Activated B cell treated with CpG ODN at 0.5 μM for 24 hours (primary cell): ENCODE measurements at regions not wholly inside any gene's neighbourhood (a gene's known extent, or its start where the extent isn't known, plus 50 kb on each side); places are given as distances from the start of the nearest gene placed in this dataset.
"Not testable (repeated sequence)": the region's sequence is repeated elsewhere in the genome, so short reads cannot be mapped to it uniquely, and the experiment has no call there.

Experiments used
- ATAC-seq: fragments of 200-7000 bp; cut with Tn5 transposase; one replicate; pipeline ENCODE4 v1.10.0; 2021; ENCODE audit warnings: low read depth, mild to moderate bottlenecking, moderate library complexity
- CTCF ChIA-PET: fragments of 350-600 bp; sonication (Branson Sonifier 250); formaldehyde crosslinking; loops from one replicate; lab custom pipeline; 2021; ENCODE audit warnings: antibody characterized with exemption; lab: Charles Lee
- POLR2A ChIA-PET: fragments of 350-600 bp; sonication (Branson Sonifier 250); formaldehyde crosslinking; loops from one replicate; lab custom pipeline; 2021; ENCODE audit warnings: antibody characterized with exemption; lab: Charles Lee
- DNase-seq: peaks from one replicate; pipeline ENCODE4 v3.0.0; 2022
- H3K27ac Mint-ChIP-seq: one replicate; pipeline ENCODE4 v1.8.0; 2020; ENCODE audit warnings: mixed read lengths
- H3K27me3 Mint-ChIP-seq: one replicate; pipeline ENCODE4 v1.8.0; 2021; ENCODE audit warnings: mixed read lengths
- H3K36me3 Mint-ChIP-seq: one replicate; pipeline ENCODE4 v1.8.0; 2021; ENCODE audit warnings: low read depth, mixed read lengths
- H3K4me1 Mint-ChIP-seq: one replicate; pipeline ENCODE4 v1.8.0; 2021; ENCODE audit warnings: mixed read lengths
- H3K4me3 Mint-ChIP-seq: one replicate; pipeline ENCODE4 v1.8.0; 2020; ENCODE audit warnings: mild to moderate bottlenecking, mixed read lengths
- H3K9me3 Mint-ChIP-seq: one replicate; pipeline ENCODE4 v1.8.0; 2020; ENCODE audit warnings: mixed read lengths
- CTCF ChIP-seq: fragments of 200-600 bp; IDR thresholded peaks from one replicate; pipeline ENCODE4 v1.8.0; 2022; ENCODE audit warnings: antibody characterized with exemption, mild to moderate bottlenecking
- intact Hi-C: fragments of 100-400 bp; cut with micrococcal nuclease; formaldehyde crosslinking; loops from one replicate; pipeline ENCODE4 v1.15.1; 2024

- intact Hi-C loops, result no loop called here
- DNase-seq (no peak), ATAC-seq (no peak)
- Mint-ChIP-seq H3K4me1 (no peaks in the 10 kb centered on the region), H3K27ac (no peak overlapping the region), H3K9me3 (no peaks in the 10 kb centered on the region), H3K4me3 (no peak overlapping the region), H3K36me3 (no peaks in the 10 kb centered on the region), H3K27me3 (peaks cover 4% of the 10 kb centered on the region)
- ChIA-PET CTCF (no interaction called here), POLR2A (no interaction called here)
- no peak for TF ChIP-seq CTCF
Measured at GRCh38 chr3:102378216-102378615, 56.6 kb upstream of the ZPLD1 start.

GRCh38 chr3:102382201-102382600, 52.6 kb upstream of the ZPLD1 start:
- POLR2A ChIA-PET, intact Hi-C loops: not testable (repeated sequence)

More at GRCh38 chr3:102382201-102382600, 52.6 kb upstream of the ZPLD1 start:
- H3K4me3 Mint-ChIP-seq, H3K27me3 Mint-ChIP-seq, H3K27ac Mint-ChIP-seq, H3K4me1 Mint-ChIP-seq, DNase-seq, ATAC-seq, H3K36me3 Mint-ChIP-seq, H3K9me3 Mint-ChIP-seq, CTCF ChIA-PET: not testable (repeated sequence)
